DMS 273 (cell line): ENCODE measurements at regions not wholly inside any gene's neighbourhood (a gene's known extent, or its start where the extent isn't known, plus 50 kb on each side); places are given as distances from the start of the nearest gene placed in this dataset.

Source experiments
- DNase-seq: peaks from one replicate; lab custom pipeline; 2025; ENCODE audit not compliant: unreplicated experiment; lab: John Stamatoyannopoulos, UW

- no peak for DNase-seq
Measured at GRCh38 chr11:109745996-109746625, 324.1 kb downstream of the C11orf87 start.

- no peak for DNase-seq
Measured at GRCh38 chr11:109747839-109748238, 325.8 kb downstream of the C11orf87 start.

- DNase-seq, result no peak
Measured at GRCh38 chr11:109749476-109749875, 327.5 kb downstream of the C11orf87 start.

- DNase-seq, result no peak
Measured at GRCh38 chr11:109750964-109751363, 329.0 kb downstream of the C11orf87 start.

GRCh38 chr11:109752212-109752825, 330.3 kb downstream of the C11orf87 start:
- no peak for DNase-seq

- no peak for DNase-seq
Measured at GRCh38 chr11:109756521-109756920, 334.5 kb downstream of the C11orf87 start.

GRCh38 chr11:109756951-109757350, 335.0 kb downstream of the C11orf87 start:
- DNase-seq, result no peak

GRCh38 chr11:109762546-109762945, 330.6 kb upstream of the ZC3H12C start:
- no peak for DNase-seq

GRCh38 chr11:109765709-109766311, 327.4 kb upstream of the ZC3H12C start:
- no peak for DNase-seq

GRCh38 chr11:109769858-109770257, 323.3 kb upstream of the ZC3H12C start:
- no peak for DNase-seq

- DNase-seq, result no peak
Measured at GRCh38 chr11:109770323-109770722, 322.9 kb upstream of the ZC3H12C start.

GRCh38 chr11:109772892-109773291, 320.3 kb upstream of the ZC3H12C start:
- peak; percentile 77 for DNase-seq

- no peak for DNase-seq
Measured at GRCh38 chr11:109775686-109776085, 317.5 kb upstream of the ZC3H12C start.

- DNase-seq, result no peak
Measured at GRCh38 chr11:109783014-109783413, 310.2 kb upstream of the ZC3H12C start.

GRCh38 chr11:109783840-109784239, 309.4 kb upstream of the ZC3H12C start:
- peak; percentile 21 for DNase-seq

GRCh38 chr11:109784536-109784935, 308.7 kb upstream of the ZC3H12C start:
- no peak for DNase-seq

- no peak for DNase-seq
Measured at GRCh38 chr11:109785198-109785597, 308.0 kb upstream of the ZC3H12C start.

GRCh38 chr11:109785714-109786113, 307.5 kb upstream of the ZC3H12C start:
- no peak for DNase-seq

- no peak for DNase-seq
Measured at GRCh38 chr11:109788948-109789490, 304.2 kb upstream of the ZC3H12C start.

GRCh38 chr11:109789901-109790300, 303.3 kb upstream of the ZC3H12C start:
- no peak for DNase-seq

GRCh38 chr11:109791337-109791736, 301.9 kb upstream of the ZC3H12C start:
- DNase-seq, result no peak

- DNase-seq, result no peak
Measured at GRCh38 chr11:109794501-109794900, 298.7 kb upstream of the ZC3H12C start.
